ENCODE measurements at regions not wholly inside any gene's neighbourhood (a gene's known extent, or its start where the extent isn't known, plus 50 kb on each side); places are given as distances from the start of the nearest gene placed in this dataset.
A peak's percentile ranks its signal among the peaks of the same experiment; 100 is the strongest.
"Not testable (repeated sequence)": the region's sequence is repeated elsewhere in the genome, so short reads cannot be mapped to it uniquely, and the experiment has no call there.

DNA sequence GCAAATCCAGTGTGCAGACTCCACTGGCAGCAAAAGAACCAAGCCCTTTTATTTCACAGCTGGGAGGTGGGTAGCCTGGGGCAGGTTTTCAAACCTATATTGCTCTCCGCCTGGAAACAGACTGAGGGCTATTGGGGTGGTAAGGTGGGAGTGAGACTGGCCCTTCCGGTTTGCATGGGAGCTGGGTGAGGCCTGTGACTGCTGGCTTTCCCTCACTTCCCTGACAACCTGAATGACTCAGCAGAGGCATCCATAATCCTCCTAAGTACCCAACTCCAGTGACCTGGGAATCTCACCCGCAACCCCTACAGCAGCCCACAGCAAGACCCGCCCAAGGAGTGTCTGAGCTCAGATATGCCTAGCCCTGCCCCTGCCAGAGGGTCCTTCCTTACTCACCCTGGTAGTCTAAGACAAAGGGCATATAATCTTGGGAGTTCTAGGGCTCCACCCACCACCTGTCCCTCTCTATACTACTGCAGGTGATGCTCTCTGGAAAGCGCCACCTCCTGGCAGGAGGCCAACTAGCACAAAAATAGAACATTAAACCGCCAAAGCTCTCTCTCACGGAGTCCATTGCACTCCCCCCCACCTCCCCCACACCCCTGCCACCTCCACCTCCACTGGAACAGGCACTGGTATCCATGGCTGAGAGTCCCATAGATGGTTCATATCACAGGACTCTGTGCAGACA, 602.0 kb upstream of the C16orf82 start (continued):
- TF ChIP-seq, protein P1, sequence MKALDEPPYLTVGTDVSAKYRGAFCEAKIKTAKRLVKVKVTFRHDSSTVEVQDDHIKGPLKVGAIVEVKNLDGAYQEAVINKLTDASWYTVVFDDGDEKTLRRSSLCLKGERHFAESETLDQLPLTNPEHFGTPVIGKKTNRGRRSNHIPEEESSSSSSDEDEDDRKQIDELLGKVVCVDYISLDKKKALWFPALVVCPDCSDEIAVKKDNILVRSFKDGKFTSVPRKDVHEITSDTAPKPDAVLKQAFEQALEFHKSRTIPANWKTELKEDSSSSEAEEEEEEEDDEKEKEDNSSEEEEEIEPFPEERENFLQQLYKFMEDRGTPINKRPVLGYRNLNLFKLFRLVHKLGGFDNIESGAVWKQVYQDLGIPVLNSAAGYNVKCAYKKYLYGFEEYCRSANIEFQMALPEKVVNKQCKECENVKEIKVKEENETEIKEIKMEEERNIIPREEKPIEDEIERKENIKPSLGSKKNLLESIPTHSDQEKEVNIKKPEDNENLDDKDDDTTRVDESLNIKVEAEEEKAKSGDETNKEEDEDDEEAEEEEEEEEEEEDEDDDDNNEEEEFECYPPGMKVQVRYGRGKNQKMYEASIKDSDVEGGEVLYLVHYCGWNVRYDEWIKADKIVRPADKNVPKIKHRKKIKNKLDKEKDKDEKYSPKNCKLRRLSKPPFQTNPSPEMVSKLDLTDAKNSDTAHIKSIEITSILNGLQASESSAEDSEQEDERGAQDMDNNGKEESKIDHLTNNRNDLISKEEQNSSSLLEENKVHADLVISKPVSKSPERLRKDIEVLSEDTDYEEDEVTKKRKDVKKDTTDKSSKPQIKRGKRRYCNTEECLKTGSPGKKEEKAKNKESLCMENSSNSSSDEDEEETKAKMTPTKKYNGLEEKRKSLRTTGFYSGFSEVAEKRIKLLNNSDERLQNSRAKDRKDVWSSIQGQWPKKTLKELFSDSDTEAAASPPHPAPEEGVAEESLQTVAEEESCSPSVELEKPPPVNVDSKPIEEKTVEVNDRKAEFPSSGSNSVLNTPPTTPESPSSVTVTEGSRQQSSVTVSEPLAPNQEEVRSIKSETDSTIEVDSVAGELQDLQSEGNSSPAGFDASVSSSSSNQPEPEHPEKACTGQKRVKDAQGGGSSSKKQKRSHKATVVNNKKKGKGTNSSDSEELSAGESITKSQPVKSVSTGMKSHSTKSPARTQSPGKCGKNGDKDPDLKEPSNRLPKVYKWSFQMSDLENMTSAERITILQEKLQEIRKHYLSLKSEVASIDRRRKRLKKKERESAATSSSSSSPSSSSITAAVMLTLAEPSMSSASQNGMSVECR (CRISPR knock-in tag; IDR thresholded peaks at IDR 0.05; ENCODE audit: borderline replicate concordance) = no peak
- no peak for TF ChIP-seq TP53 (CRISPR knock-in tag; IDR thresholded peaks at IDR 0.05)
- TF ChIP-seq, protein P2, sequence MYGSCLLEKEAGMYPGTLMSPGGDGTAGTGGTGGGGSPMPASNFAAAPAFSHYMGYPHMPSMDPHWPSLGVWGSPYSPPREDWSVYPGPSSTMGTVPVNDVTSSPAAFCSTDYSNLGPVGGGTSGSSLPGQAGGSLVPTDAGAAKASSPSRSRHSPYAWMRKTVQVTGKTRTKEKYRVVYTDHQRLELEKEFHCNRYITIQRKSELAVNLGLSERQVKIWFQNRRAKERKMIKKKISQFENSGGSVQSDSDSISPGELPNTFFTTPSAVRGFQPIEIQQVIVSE (CRISPR knock-in tag; IDR thresholded peaks at IDR 0.05; ENCODE audit: borderline replicate concordance) = no peak
- no peak for TF ChIP-seq SMAD4 (CRISPR knock-in tag; IDR thresholded peaks at IDR 0.05)
- TF ChIP-seq, protein P3, sequence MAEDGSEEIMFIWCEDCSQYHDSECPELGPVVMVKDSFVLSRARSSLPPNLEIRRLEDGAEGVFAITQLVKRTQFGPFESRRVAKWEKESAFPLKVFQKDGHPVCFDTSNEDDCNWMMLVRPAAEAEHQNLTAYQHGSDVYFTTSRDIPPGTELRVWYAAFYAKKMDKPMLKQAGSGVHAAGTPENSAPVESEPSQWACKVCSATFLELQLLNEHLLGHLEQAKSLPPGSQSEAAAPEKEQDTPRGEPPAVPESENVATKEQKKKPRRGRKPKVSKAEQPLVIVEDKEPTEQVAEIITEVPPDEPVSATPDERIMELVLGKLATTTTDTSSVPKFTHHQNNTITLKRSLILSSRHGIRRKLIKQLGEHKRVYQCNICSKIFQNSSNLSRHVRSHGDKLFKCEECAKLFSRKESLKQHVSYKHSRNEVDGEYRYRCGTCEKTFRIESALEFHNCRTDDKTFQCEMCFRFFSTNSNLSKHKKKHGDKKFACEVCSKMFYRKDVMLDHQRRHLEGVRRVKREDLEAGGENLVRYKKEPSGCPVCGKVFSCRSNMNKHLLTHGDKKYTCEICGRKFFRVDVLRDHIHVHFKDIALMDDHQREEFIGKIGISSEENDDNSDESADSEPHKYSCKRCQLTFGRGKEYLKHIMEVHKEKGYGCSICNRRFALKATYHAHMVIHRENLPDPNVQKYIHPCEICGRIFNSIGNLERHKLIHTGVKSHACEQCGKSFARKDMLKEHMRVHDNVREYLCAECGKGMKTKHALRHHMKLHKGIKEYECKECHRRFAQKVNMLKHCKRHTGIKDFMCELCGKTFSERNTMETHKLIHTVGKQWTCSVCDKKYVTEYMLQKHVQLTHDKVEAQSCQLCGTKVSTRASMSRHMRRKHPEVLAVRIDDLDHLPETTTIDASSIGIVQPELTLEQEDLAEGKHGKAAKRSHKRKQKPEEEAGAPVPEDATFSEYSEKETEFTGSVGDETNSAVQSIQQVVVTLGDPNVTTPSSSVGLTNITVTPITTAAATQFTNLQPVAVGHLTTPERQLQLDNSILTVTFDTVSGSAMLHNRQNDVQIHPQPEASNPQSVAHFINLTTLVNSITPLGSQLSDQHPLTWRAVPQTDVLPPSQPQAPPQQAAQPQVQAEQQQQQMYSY (CRISPR knock-in tag; IDR thresholded peaks at IDR 0.05) = no peak
- TF ChIP-seq, protein P4, sequence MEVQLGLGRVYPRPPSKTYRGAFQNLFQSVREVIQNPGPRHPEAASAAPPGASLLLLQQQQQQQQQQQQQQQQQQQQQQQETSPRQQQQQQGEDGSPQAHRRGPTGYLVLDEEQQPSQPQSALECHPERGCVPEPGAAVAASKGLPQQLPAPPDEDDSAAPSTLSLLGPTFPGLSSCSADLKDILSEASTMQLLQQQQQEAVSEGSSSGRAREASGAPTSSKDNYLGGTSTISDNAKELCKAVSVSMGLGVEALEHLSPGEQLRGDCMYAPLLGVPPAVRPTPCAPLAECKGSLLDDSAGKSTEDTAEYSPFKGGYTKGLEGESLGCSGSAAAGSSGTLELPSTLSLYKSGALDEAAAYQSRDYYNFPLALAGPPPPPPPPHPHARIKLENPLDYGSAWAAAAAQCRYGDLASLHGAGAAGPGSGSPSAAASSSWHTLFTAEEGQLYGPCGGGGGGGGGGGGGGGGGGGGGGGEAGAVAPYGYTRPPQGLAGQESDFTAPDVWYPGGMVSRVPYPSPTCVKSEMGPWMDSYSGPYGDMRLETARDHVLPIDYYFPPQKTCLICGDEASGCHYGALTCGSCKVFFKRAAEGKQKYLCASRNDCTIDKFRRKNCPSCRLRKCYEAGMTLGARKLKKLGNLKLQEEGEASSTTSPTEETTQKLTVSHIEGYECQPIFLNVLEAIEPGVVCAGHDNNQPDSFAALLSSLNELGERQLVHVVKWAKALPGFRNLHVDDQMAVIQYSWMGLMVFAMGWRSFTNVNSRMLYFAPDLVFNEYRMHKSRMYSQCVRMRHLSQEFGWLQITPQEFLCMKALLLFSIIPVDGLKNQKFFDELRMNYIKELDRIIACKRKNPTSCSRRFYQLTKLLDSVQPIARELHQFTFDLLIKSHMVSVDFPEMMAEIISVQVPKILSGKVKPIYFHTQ (CRISPR knock-in tag; IDR thresholded peaks at IDR 0.05) = no peak
- no peak for TF ChIP-seq KAT7 (CRISPR knock-in tag; IDR thresholded peaks at IDR 0.05; ENCODE audit: borderline replicate concordance)
- TF ChIP-seq GRHL2 (CRISPR knock-in tag; IDR thresholded peaks at IDR 0.05; ENCODE audit: insufficient replicate concordance, severe bottlenecking) = no peak
- no peak for TF ChIP-seq CREB1 (CRISPR knock-in tag; IDR thresholded peaks at IDR 0.05)
- TF ChIP-seq, protein P5, sequence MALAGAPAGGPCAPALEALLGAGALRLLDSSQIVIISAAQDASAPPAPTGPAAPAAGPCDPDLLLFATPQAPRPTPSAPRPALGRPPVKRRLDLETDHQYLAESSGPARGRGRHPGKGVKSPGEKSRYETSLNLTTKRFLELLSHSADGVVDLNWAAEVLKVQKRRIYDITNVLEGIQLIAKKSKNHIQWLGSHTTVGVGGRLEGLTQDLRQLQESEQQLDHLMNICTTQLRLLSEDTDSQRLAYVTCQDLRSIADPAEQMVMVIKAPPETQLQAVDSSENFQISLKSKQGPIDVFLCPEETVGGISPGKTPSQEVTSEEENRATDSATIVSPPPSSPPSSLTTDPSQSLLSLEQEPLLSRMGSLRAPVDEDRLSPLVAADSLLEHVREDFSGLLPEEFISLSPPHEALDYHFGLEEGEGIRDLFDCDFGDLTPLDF (CRISPR knock-in tag; IDR thresholded peaks at IDR 0.05) = no peak
- no peak for TF ChIP-seq ZNF121 (CRISPR knock-in tag; IDR thresholded peaks at IDR 0.05)

DNA sequence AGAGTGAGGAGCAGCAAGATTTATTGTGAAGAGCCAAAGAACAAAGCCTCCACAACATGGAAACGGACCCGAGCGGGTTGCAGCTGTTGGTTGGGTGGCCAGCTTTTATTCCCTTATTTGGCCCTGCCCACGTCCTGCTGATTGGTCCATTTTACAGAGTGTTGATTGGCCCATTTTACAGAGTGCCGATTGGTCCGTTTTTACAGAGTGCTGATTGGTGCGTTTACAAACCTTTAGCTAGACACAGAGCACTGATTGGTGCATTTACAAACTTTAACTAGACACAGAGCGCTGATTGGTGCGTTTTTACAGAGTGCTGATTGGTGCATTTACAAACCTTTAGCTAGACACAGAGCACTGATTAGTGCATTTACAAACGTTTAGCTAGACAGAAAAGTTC, 592.3 kb upstream of the C16orf82 start:
- POLR2A ChIA-PET; ATAC-seq; H3K27ac Mint-ChIP-seq; DNase-seq (ENCODE audit: low spot score); H3K4me3 Mint-ChIP-seq; CTCF ChIA-PET: not testable (repeated sequence)
- H3K36me3 Mint-ChIP-seq = peaks cover 46% of the 10 kb centered on the region
- TF ChIP-seq NFYB (CRISPR knock-in tag; conservative IDR thresholded peaks at IDR 0.05; ENCODE audit: low read depth) = peak; percentile 53
- H3K27me3 Mint-ChIP-seq (ENCODE audit: low read depth) = peaks cover 19% of the 10 kb centered on the region
- peaks cover 23% of the 10 kb centered on the region for H3K4me1 Mint-ChIP-seq
- peaks cover 58% of the 10 kb centered on the region for H3K9me3 Mint-ChIP-seq
